ENCODE measurements at regions not wholly inside any gene's neighbourhood (a gene's known extent, or its start where the extent isn't known, plus 50 kb on each side); places are given as distances from the start of the nearest gene placed in this dataset.

GRCh38 chr12:43281563-43281962 lies 270.4 kb downstream of the ADAMTS20 start:
- no peak overlapping the region for H3K4me3 ChIP-seq (ENCODE audit: low read depth, low read length)
- no peak overlapping the region for H3K27ac ChIP-seq (ENCODE audit: low read depth)
- H3K4me1 ChIP-seq (ENCODE audit: insufficient read depth) = no peaks in the 10 kb centered on the region
- H3K36me3 ChIP-seq (ENCODE audit: insufficient read depth) = no peaks in the 10 kb centered on the region
- no peak for DNase-seq (ENCODE audit: extremely low spot score)
- 78% methylated on average over 3 of the region's 3 CpGs for WGBS

- Histone ChIP-seq H3K4me1 (ENCODE audit: insufficient read depth) (no peaks in the 10 kb centered on the region), H3K36me3 (ENCODE audit: insufficient read depth) (no peaks in the 10 kb centered on the region), H3K27ac (ENCODE audit: low read depth) (no peak overlapping the region), H3K4me3 (ENCODE audit: low read depth, low read length) (no peak overlapping the region)
- DNase-seq (ENCODE audit: extremely low spot score) = no peak
- 80% methylated on average over 3 of the region's 3 CpGs for WGBS
Measured at GRCh38 chr12:43278541-43278832, 273.5 kb downstream of the ADAMTS20 start.

GRCh38 chr12:43277651-43278540 lies 274.1 kb downstream of the ADAMTS20 start:
- 66% methylated on average over 7 of the region's 7 CpGs for WGBS
- no peaks in the 10 kb centered on the region for H3K36me3 ChIP-seq (ENCODE audit: insufficient read depth)
- no peak overlapping the region for H3K27ac ChIP-seq (ENCODE audit: low read depth)
- DNase-seq (ENCODE audit: extremely low spot score) = no peak
- H3K4me1 ChIP-seq (ENCODE audit: insufficient read depth) = no peaks in the 10 kb centered on the region
- H3K4me3 ChIP-seq (ENCODE audit: low read depth, low read length) = no peak overlapping the region

GRCh38 chr12:43273467-43273866 lies 278.5 kb downstream of the ADAMTS20 start:
- Histone ChIP-seq H3K4me3 (ENCODE audit: low read depth, low read length) (no peak overlapping the region), H3K4me1 (ENCODE audit: insufficient read depth) (no peaks in the 10 kb centered on the region), H3K27ac (ENCODE audit: low read depth) (no peak overlapping the region), H3K36me3 (ENCODE audit: insufficient read depth) (no peaks in the 10 kb centered on the region)
- DNase-seq (ENCODE audit: extremely low spot score) = no peak
- 80% methylated on average over 2 of the region's 2 CpGs for WGBS

- Histone ChIP-seq H3K4me3 (ENCODE audit: low read depth, low read length) (no peak overlapping the region), H3K36me3 (ENCODE audit: insufficient read depth) (no peaks in the 10 kb centered on the region), H3K27ac (ENCODE audit: low read depth) (no peak overlapping the region), H3K4me1 (ENCODE audit: insufficient read depth) (no peaks in the 10 kb centered on the region)
- WGBS = 73% methylated on average over 2 of the region's 2 CpGs
- no peak for DNase-seq (ENCODE audit: extremely low spot score)
Measured at GRCh38 chr12:43271659-43272058, 280.3 kb downstream of the ADAMTS20 start.

- Histone ChIP-seq H3K4me3 (ENCODE audit: low read depth, low read length) (no peak overlapping the region), H3K27ac (ENCODE audit: low read depth) (no peak overlapping the region), H3K4me1 (ENCODE audit: insufficient read depth) (no peaks in the 10 kb centered on the region), H3K36me3 (ENCODE audit: insufficient read depth) (no peaks in the 10 kb centered on the region)
- WGBS = 48% methylated on average over 3 of the region's 3 CpGs
- no peak for DNase-seq (ENCODE audit: extremely low spot score)
Measured at GRCh38 chr12:43267818-43268217, 284.2 kb downstream of the ADAMTS20 start.

- no peak for DNase-seq (ENCODE audit: extremely low spot score)
- WGBS = 39% methylated on average over 1 of the region's 1 CpG
- no peak overlapping the region for H3K4me3 ChIP-seq (ENCODE audit: low read depth, low read length)
- no peaks in the 10 kb centered on the region for H3K4me1 ChIP-seq (ENCODE audit: insufficient read depth)
- no peaks in the 10 kb centered on the region for H3K36me3 ChIP-seq (ENCODE audit: insufficient read depth)
- no peak overlapping the region for H3K27ac ChIP-seq (ENCODE audit: low read depth)
Measured at GRCh38 chr12:43261701-43262100, 290.3 kb downstream of the ADAMTS20 start.

- no peak overlapping the region for H3K4me3 ChIP-seq (ENCODE audit: low read depth, low read length)
- H3K36me3 ChIP-seq (ENCODE audit: insufficient read depth) = no peaks in the 10 kb centered on the region
- H3K27ac ChIP-seq (ENCODE audit: low read depth) = no peak overlapping the region
- no peak for DNase-seq (ENCODE audit: extremely low spot score)
- no peaks in the 10 kb centered on the region for H3K4me1 ChIP-seq (ENCODE audit: insufficient read depth)
Measured at GRCh38 chr12:43255522-43256111, 296.4 kb downstream of the ADAMTS20 start.

- Histone ChIP-seq H3K4me3 (ENCODE audit: low read depth, low read length) (no peak overlapping the region), H3K36me3 (ENCODE audit: insufficient read depth) (no peaks in the 10 kb centered on the region), H3K27ac (ENCODE audit: low read depth) (no peak overlapping the region), H3K4me1 (ENCODE audit: insufficient read depth) (no peaks in the 10 kb centered on the region)
- 99% methylated on average over 1 of the region's 1 CpG for WGBS
- no peak for DNase-seq (ENCODE audit: extremely low spot score)
Measured at GRCh38 chr12:43252585-43252984, 299.4 kb downstream of the ADAMTS20 start.

- DNase-seq (ENCODE audit: extremely low spot score) = no peak
- Histone ChIP-seq H3K36me3 (ENCODE audit: insufficient read depth) (no peaks in the 10 kb centered on the region), H3K4me3 (ENCODE audit: low read depth, low read length) (no peak overlapping the region), H3K4me1 (ENCODE audit: insufficient read depth) (no peaks in the 10 kb centered on the region), H3K27ac (ENCODE audit: low read depth) (no peak overlapping the region)
- WGBS = 88% methylated on average over 3 of the region's 3 CpGs
Measured at GRCh38 chr12:43245947-43246346, 306.1 kb downstream of the ADAMTS20 start.

- WGBS = 39% methylated on average over 2 of the region's 2 CpGs
- Histone ChIP-seq H3K36me3 (ENCODE audit: insufficient read depth) (no peaks in the 10 kb centered on the region), H3K4me3 (ENCODE audit: low read depth, low read length) (no peak overlapping the region), H3K4me1 (ENCODE audit: insufficient read depth) (no peaks in the 10 kb centered on the region), H3K27ac (ENCODE audit: low read depth) (no peak overlapping the region)
- no peak for DNase-seq (ENCODE audit: extremely low spot score)
Measured at GRCh38 chr12:43241986-43242385, 310.0 kb downstream of the ADAMTS20 start.

GRCh38 chr12:43238281-43238680 lies 313.7 kb downstream of the ADAMTS20 start:
- Histone ChIP-seq H3K36me3 (ENCODE audit: insufficient read depth) (no peaks in the 10 kb centered on the region), H3K27ac (ENCODE audit: low read depth) (no peak overlapping the region), H3K4me3 (ENCODE audit: low read depth, low read length) (no peak overlapping the region), H3K4me1 (ENCODE audit: insufficient read depth) (no peaks in the 10 kb centered on the region)
- DNase-seq (ENCODE audit: extremely low spot score) = no peak

GRCh38 chr12:43237238-43237879 lies 314.6 kb downstream of the ADAMTS20 start:
- 97% methylated on average over 3 of the region's 3 CpGs for WGBS

GRCh38 chr12:43235721-43236120 lies 316.3 kb downstream of the ADAMTS20 start:
- Histone ChIP-seq H3K27ac (ENCODE audit: low read depth) (no peak overlapping the region), H3K36me3 (ENCODE audit: insufficient read depth) (no peaks in the 10 kb centered on the region), H3K4me3 (ENCODE audit: low read depth, low read length) (no peak overlapping the region), H3K4me1 (ENCODE audit: insufficient read depth) (no peaks in the 10 kb centered on the region)
- WGBS = 89% methylated on average over 1 of the region's 1 CpG
- DNase-seq (ENCODE audit: extremely low spot score) = no peak

More at GRCh38 chr12:43237238-43237879, 314.6 kb downstream of the ADAMTS20 start:
- Histone ChIP-seq H3K27ac (ENCODE audit: low read depth) (no peak overlapping the region), H3K4me3 (ENCODE audit: low read depth, low read length) (no peak overlapping the region), H3K4me1 (ENCODE audit: insufficient read depth) (no peaks in the 10 kb centered on the region), H3K36me3 (ENCODE audit: insufficient read depth) (no peaks in the 10 kb centered on the region)
- DNase-seq (ENCODE audit: extremely low spot score) = no peak
